Duodenal mucosa (tissue), 2 donors: ENCODE measurements at regions not wholly inside any gene's neighbourhood (a gene's known extent, or its start where the extent isn't known, plus 50 kb on each side); places are given as distances from the start of the nearest gene placed in this dataset.
"Not testable (repeated sequence)": the region's sequence is repeated elsewhere in the genome, so short reads cannot be mapped to it uniquely, and the experiment has no call there.

Experiments
- H3K27ac ChIP-seq: one replicate; pipeline ENCODE4 v1.7.0; 2013; ENCODE audit warnings: low read depth, low read length
- H3K27me3 ChIP-seq, 2 donors: one replicate each; pipeline ENCODE4 v1.7.0; 2013; ENCODE audit warnings: low read length in 2 of 2, control low read depth in 1 of 2; ENCODE audit not compliant: insufficient read depth in 2 of 2, control insufficient read depth in 1 of 2
- H3K36me3 ChIP-seq, 2 donors: one replicate each; pipeline ENCODE4 v1.7.0; 2013; ENCODE audit warnings: low read length in 2 of 2, control low read depth in 1 of 2; ENCODE audit not compliant: insufficient read depth in 2 of 2, control insufficient read depth in 1 of 2
- H3K4me1 ChIP-seq, 2 donors: one replicate each; pipeline ENCODE4 v1.7.0; 2013; ENCODE audit warnings: low read length in 2 of 2, control low read depth in 1 of 2; ENCODE audit not compliant: insufficient read depth in 2 of 2, control insufficient read depth in 1 of 2
- H3K4me3 ChIP-seq, 2 donors: one replicate each; pipeline ENCODE4 v1.7.0; 2013; ENCODE audit warnings: low read length in 2 of 2, low read depth in 1 of 2
- H3K9ac ChIP-seq, 2 donors: one replicate each; pipeline ENCODE4 v1.7.0; 2013; ENCODE audit warnings: low read length in 2 of 2, low read depth in 1 of 2
- H3K9me3 ChIP-seq, 2 donors: one replicate each; pipeline ENCODE4 v1.7.0; 2013; ENCODE audit warnings: low read length in 2 of 2, control low read depth in 1 of 2; ENCODE audit not compliant: control insufficient read depth in 1 of 2

DNA sequence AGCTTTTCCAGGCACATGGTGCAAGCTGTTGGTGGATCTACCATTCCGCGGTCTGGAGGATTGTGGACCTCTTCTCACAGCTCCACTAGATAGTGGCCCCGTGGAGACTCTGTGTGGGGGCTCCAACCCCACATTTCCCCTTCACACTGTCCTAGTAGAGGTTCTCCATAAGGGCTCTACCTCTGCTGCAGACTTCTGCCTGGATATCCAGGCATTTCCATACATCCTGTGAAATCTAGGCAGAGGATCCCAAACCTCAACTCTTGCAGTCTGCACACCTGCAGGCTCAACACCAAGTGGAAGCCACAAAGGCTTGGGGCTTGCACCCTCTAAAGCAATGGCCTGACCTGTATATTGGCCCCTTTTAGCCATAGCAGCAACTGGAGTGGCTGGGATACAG is 283.4 kb upstream of the KLF4 start:
- H3K27ac ChIP-seq: no peak overlapping the region
- peaks cover 7 to 8% of the 10 kb centered on the region in 2 donors for H3K9me3 ChIP-seq
- no peak overlapping the region for H3K4me3 ChIP-seq
- no peaks in the 10 kb centered on the region for H3K4me1 ChIP-seq
- no peaks in the 10 kb centered on the region for H3K27me3 ChIP-seq
- no peak overlapping the region for H3K9ac ChIP-seq
- no peaks in the 10 kb centered on the region for H3K36me3 ChIP-seq

GRCh38 chr9:107770716-107771115 is 281.1 kb upstream of the KLF4 start:
- Histone ChIP-seq H3K9me3 (peaks cover 7 to 8% of the 10 kb centered on the region in 2 donors), H3K4me1 (no peaks in the 10 kb centered on the region), H3K27me3 (no peaks in the 10 kb centered on the region), H3K27ac (no peak overlapping the region), H3K9ac (no peak overlapping the region), H3K4me3 (no peak overlapping the region), H3K36me3 (no peaks in the 10 kb centered on the region)

- Histone ChIP-seq H3K36me3 (no peaks in the 10 kb centered on the region), H3K4me1 (no peaks in the 10 kb centered on the region), H3K9me3 (peaks cover 4 to 5% of the 10 kb centered on the region in 2 donors), H3K27me3 (no peaks in the 10 kb centered on the region), H3K4me3 (no peak overlapping the region), H3K9ac (no peak overlapping the region), H3K27ac (no peak overlapping the region)
Observed at GRCh38 chr9:107768224-107768623, 278.7 kb upstream of the KLF4 start.

- Histone ChIP-seq H3K27ac (no peak overlapping the region), H3K36me3 (no peaks in the 10 kb centered on the region), H3K27me3 (no peaks in the 10 kb centered on the region), H3K9ac (no peak overlapping the region), H3K9me3 (peaks cover 0 to 2% of the 10 kb centered on the region in 2 donors), H3K4me1 (no peaks in the 10 kb centered on the region), H3K4me3 (no peak overlapping the region)
Observed at GRCh38 chr9:107767711-107768110, 278.1 kb upstream of the KLF4 start.

GRCh38 chr9:107763469-107763868 is 273.9 kb upstream of the KLF4 start:
- H3K4me3 ChIP-seq, H3K9me3 ChIP-seq, H3K4me1 ChIP-seq, H3K27ac ChIP-seq, H3K27me3 ChIP-seq, H3K36me3 ChIP-seq, H3K9ac ChIP-seq: not testable (repeated sequence)

- H3K9me3 ChIP-seq: no peaks in the 10 kb centered on the region
Observed at GRCh38 chr9:107761307-107761706, 271.7 kb upstream of the KLF4 start.

DNA sequence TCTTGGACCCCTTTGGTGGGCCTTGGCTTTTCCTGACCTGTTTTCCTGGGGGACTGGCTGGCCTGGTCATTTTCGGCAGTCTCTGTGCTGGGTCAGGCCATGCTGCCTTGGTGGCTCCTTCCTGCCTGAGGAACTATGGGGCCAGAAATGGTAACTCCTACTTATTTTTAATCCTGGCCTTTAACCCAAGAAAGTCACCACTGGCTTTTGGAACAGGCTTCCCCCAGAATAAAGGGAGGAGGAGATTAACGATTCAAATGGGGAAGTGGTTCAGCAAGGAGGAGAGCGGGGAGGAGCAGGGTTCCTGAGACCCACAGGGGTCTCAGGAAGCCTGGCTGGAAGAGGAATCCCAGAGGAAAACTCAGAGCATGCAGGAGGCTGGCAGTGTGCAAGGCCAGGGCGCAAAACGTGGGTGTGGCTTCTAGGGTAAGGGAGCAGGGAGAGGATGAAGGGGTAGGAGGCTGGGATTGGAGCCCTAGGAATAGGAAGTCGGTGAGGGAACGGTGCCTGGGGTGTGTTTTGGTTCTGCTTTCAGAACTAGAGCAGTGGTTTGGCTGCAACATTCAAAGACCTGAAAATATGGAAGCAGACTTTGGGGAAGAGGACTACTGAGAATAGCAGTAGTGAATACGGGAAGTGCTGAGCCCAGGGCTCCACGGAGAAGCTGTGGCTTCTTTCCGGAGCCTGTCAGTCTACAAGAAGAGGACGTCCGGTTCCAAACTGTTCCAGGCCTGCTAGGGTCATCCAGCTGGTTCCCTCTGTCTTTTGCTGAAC is 271.1 kb upstream of the KLF4 start:
- Histone ChIP-seq H3K9me3 (no peaks in the 10 kb centered on the region), H3K4me3 (no peak overlapping the region), H3K27ac (no peak overlapping the region), H3K27me3 (no peaks in the 10 kb centered on the region), H3K4me1 (peaks cover 0 to under 1% of the 10 kb centered on the region in 2 donors), H3K9ac (no peak overlapping the region), H3K36me3 (no peaks in the 10 kb centered on the region)

More at GRCh38 chr9:107761307-107761706, 271.7 kb upstream of the KLF4 start:
- H3K27ac ChIP-seq: no peak overlapping the region
- no peak overlapping the region for H3K9ac ChIP-seq
- no peaks in the 10 kb centered on the region for H3K36me3 ChIP-seq
- no peaks in the 10 kb centered on the region for H3K27me3 ChIP-seq
- no peak overlapping the region for H3K4me3 ChIP-seq
- H3K4me1 ChIP-seq: no peaks in the 10 kb centered on the region

DNA sequence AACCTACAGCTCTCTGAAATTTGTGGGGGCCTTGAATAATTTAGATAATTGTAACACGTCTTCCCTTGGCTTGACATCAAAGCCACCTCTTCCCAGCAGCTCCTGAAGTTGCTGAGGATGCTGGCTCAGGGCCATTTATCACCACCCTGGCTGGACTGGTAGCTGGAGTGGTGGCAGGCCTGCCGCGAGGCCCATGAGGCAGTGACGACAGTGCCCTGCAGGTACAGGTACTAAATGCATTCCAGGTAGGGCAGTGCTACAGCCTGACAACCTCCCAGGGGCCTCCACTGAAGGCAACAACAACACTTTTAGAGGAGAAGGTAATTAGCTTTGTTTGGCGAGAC is 270.2 kb upstream of the KLF4 start:
- H3K4me1 ChIP-seq: peaks cover 0 to 10% of the 10 kb centered on the region in 2 donors
- H3K9me3 ChIP-seq: no peaks in the 10 kb centered on the region
- H3K36me3 ChIP-seq: no peaks in the 10 kb centered on the region
- no peak overlapping the region for H3K27ac ChIP-seq
- no peak overlapping the region for H3K9ac ChIP-seq
- no peaks in the 10 kb centered on the region for H3K27me3 ChIP-seq
- no peak overlapping the region for H3K4me3 ChIP-seq

GRCh38 chr9:107759009-107759822 is 269.6 kb upstream of the KLF4 start:
- Histone ChIP-seq H3K27ac (no peak overlapping the region), H3K9ac (no peak overlapping the region), H3K9me3 (no peaks in the 10 kb centered on the region), H3K36me3 (no peaks in the 10 kb centered on the region), H3K4me1 (peaks cover 0 to 10% of the 10 kb centered on the region in 2 donors), H3K4me3 (no peak overlapping the region), H3K27me3 (no peaks in the 10 kb centered on the region)

DNA sequence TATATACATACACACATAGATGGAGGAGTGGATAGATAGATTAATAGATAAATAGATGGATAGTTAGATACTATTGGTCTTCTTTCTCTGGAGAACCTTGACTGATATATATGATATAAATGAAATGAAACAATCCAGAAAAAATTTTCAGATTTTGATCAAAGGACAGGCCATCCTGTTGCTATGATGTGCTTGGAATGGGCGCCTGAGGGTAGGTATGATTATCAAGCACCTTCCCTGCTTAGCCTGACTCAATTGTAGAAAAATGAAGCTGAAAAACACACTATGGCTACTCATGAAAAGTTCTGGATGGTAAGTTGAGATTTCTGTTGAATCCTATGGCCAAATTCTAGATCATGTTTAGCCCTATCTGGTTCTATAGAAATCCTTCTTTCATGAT is 266.5 kb upstream of the KLF4 start:
- Histone ChIP-seq H3K36me3 (no peaks in the 10 kb centered on the region), H3K9ac (no peak overlapping the region), H3K4me1 (peaks cover 12 to 28% of the 10 kb centered on the region in 2 donors), H3K27ac (no peak overlapping the region), H3K27me3 (no peaks in the 10 kb centered on the region), H3K4me3 (no peak overlapping the region), H3K9me3 (no peaks in the 10 kb centered on the region)
